ENCODE measurements at regions not wholly inside any gene's neighbourhood (a gene's known extent, or its start where the extent isn't known, plus 50 kb on each side); places are given as distances from the start of the nearest gene placed in this dataset.
A peak's percentile ranks its signal among the peaks of the same experiment; 100 is the strongest.

DNA sequence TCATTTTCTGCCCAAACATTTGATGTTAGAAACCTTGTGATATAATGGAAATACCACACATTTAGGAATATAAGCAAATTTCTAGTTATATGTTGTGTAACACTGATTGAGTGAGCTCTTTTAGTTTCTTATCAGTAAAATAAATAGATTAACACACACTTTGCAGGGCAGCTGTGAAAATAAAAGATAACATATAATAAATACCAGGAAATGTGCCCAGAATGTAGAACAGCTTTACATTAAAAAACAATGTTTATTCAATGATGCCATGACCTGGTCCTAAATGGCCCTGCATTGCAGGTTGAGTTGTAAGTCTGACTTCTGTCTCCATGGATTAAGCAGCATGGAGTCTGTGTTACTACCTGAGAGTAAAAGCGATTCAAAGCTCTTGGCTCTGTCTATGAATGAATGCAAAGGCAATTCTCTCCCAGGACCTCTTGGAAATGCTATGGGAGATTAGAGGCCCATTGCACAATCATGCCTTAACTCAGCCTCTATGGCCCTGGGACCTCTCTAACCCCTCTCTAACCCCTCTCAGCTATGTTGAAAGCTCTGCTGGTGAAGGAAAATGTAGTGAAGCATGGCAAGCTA is 296.0 kb upstream of the ACTBL2 start:
- H3K4me3 ChIP-seq (ENCODE audit: low read depth, low read length), result no peak overlapping the region
- DNase-seq (ENCODE audit: low read depth), result peak; percentile 61
- TF ChIP-seq, protein P1, sequence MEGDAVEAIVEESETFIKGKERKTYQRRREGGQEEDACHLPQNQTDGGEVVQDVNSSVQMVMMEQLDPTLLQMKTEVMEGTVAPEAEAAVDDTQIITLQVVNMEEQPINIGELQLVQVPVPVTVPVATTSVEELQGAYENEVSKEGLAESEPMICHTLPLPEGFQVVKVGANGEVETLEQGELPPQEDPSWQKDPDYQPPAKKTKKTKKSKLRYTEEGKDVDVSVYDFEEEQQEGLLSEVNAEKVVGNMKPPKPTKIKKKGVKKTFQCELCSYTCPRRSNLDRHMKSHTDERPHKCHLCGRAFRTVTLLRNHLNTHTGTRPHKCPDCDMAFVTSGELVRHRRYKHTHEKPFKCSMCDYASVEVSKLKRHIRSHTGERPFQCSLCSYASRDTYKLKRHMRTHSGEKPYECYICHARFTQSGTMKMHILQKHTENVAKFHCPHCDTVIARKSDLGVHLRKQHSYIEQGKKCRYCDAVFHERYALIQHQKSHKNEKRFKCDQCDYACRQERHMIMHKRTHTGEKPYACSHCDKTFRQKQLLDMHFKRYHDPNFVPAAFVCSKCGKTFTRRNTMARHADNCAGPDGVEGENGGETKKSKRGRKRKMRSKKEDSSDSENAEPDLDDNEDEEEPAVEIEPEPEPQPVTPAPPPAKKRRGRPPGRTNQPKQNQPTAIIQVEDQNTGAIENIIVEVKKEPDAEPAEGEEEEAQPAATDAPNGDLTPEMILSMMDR (conservative IDR thresholded peaks at IDR 0.05; ENCODE audit: low read depth, low read length), result no peak

DNA sequence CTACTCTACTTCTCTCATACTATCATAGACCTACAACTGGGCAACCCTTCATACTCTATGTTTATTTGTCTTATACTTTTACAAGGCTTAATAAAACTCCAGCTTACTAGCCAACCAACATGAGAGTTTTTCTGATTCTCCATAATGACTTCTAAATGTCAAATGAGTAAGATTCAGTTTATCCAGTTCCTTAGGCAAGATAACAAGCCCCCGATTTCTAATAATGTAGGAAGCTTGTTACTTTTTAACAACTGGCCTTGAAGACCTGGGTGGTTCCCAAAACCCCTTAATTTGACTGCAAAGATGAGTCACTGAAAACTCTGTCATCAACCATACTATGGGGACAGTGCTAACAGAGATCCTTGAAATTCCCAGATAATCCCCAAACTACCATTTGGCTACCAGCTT is 294.6 kb upstream of the ACTBL2 start:
- DNase-seq (ENCODE audit: low read depth), result no peak
- TF ChIP-seq, protein P1 (conservative IDR thresholded peaks at IDR 0.05; ENCODE audit: low read depth, low read length), result no peak
- H3K4me3 ChIP-seq (ENCODE audit: low read depth, low read length), result no peak overlapping the region

DNA sequence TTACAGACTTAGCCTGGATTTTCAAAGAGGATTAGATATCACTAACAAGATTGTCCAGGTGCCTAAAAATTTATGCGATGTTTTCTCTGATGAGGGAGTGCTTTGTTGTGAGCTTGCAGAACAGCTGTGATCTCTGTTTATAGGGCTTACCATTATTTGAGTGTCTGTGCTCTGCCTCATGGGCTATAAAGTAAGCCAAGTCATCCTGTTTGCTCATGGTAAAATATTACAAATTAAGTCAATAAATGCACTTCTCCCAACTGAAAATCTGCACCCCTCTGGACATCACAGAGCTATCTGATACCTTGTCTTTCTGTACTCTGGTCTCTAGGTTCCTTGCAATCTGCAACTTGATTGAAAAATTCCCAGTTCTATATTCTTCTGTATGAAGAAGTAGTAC is 293.4 kb upstream of the ACTBL2 start:
- no peak for DNase-seq (ENCODE audit: low read depth)
- no peak overlapping the region for H3K4me3 ChIP-seq (ENCODE audit: low read depth, low read length)
- TF ChIP-seq, protein P1 (conservative IDR thresholded peaks at IDR 0.05; ENCODE audit: low read depth, low read length), result no peak

DNA sequence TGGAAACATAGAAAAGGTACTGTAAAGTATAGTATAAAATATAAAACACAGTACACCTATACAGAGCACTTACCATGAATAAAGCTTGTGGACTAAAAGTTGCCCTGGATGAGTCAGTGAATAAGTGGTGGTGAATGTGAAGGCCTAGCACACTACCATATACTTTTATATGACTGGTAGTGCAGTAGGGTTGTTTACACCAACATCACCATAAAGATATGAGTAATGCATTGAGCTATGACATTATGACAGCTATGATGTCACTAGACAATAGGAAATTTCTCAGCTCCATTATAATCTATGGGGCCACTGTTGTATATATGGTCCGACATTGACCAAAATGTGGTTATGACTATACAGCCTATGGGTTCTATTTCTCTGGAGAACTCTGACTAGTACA is 291.8 kb upstream of the ACTBL2 start:
- TF ChIP-seq, protein P1 (conservative IDR thresholded peaks at IDR 0.05; ENCODE audit: low read depth, low read length), result no peak

DNA sequence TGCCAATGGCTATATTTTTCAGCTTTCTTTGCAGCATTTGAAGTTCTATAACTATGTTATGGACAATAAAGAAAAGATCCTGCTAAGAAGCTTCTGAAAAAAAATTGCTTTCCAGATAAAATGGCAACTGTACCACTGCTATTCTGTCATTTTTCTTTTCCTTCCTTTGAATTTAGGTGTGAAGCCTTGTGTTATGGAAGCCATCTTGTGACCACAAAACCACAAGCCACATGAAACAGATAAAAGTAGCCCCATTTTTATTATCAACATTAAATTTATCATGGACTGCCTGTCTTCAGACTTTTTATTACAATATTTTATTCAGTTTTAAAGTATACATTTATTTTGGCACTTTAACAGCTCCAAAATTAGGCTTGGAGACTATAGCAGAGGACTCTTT is 289.9 kb upstream of the ACTBL2 start:
- no peak for DNase-seq (ENCODE audit: low read depth)
- H3K4me3 ChIP-seq (ENCODE audit: low read depth, low read length), result no peak overlapping the region
- TF ChIP-seq, protein P1 (conservative IDR thresholded peaks at IDR 0.05; ENCODE audit: low read depth, low read length), result no peak

More for the DNA sequence above, 291.8 kb upstream of the ACTBL2 start:
- H3K4me3 ChIP-seq (ENCODE audit: low read depth, low read length), result no peak overlapping the region
- no peak for DNase-seq (ENCODE audit: low read depth)

DNA sequence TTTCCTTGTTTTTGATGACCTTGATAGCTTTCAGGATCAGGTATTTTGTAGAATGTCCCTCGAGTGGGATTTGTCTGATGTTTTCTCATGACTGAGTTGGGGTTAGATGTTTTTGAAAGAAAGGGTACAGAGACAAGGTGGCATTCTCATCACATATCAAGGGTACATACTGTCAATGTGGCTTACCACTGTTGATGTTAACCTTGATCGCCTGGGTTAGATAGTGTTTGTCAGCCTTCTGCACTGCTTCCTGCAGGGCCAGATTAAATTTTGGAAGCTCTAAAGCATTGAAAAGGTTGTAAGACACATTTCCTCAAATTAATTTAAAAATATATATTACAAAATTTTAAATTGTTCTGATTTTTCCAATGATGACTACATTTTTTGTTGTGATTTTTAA is 287.4 kb upstream of the ACTBL2 start:
- DNase-seq (ENCODE audit: low read depth), result no peak
- H3K4me3 ChIP-seq (ENCODE audit: low read depth, low read length), result no peak overlapping the region
- TF ChIP-seq, protein P1 (conservative IDR thresholded peaks at IDR 0.05; ENCODE audit: low read depth, low read length), result no peak

DNA sequence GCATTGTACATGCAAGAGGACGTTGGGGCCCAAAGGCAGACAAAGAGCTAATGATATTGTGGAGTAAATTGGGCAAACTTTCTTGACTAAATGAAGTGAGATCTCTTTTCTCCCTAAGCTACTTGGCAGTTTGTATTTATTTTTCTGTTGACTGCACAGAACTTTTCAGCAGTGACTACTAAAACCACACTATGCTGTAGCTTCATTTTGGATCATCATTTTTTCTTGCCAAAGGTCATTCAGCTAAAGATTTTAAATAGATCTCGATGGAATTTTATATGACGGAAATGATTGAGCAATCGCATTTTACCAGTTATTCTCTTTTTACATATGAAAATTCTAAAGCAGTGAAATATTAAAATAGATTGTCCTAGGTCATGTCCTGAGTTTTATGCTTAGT is 286.1 kb upstream of the ACTBL2 start:
- no peak overlapping the region for H3K4me3 ChIP-seq (ENCODE audit: low read depth, low read length)
- TF ChIP-seq, protein P1 (conservative IDR thresholded peaks at IDR 0.05; ENCODE audit: low read depth, low read length), result no peak
- DNase-seq (ENCODE audit: low read depth), result no peak
